HUES64 (cell line): ENCODE measurements at regions not wholly inside any gene's neighbourhood (a gene's known extent, or its start where the extent isn't known, plus 50 kb on each side); places are given as distances from the start of the nearest gene placed in this dataset.
"Not testable (repeated sequence)": the region's sequence is repeated elsewhere in the genome, so short reads cannot be mapped to it uniquely, and the experiment has no call there.

ENCODE experiments used
- H3K27ac ChIP-seq: 2 replicates; pipeline ENCODE4 v1.7.0; 2013; ENCODE audit warnings: low read depth, low read length, inconsistent platforms
- H3K27me3 ChIP-seq: 2 replicates; pipeline ENCODE4 v1.6.1; 2013; ENCODE audit warnings: mild to moderate bottlenecking, low read length; ENCODE audit not compliant: insufficient read depth
- H3K36me3 ChIP-seq: 2 replicates; pipeline ENCODE4 v1.6.1; 2013; ENCODE audit warnings: mild to moderate bottlenecking, low read length; ENCODE audit not compliant: insufficient read depth
- H3K4me1 ChIP-seq: 2 replicates; pipeline ENCODE4 v1.6.1; 2013; ENCODE audit warnings: mild to moderate bottlenecking, low read length, moderate library complexity; ENCODE audit not compliant: insufficient read depth
- H3K4me3 ChIP-seq: 2 replicates; pipeline ENCODE4 v1.5.1; 2013; ENCODE audit warnings: mild to moderate bottlenecking, low read length, moderate library complexity
- H3K9ac ChIP-seq: 2 replicates; pipeline ENCODE4 v1.6.1; 2013; ENCODE audit warnings: mild to moderate bottlenecking, low read depth, low read length
- H3K9me3 ChIP-seq: 2 replicates; pipeline ENCODE4 v1.6.1; 2013; ENCODE audit warnings: low read depth, low read length; ENCODE audit not compliant: insufficient read depth
- WGBS: fragments of 150-250, 120-280 bp; methylation state at CpG from one replicate; pipeline ENCODE4 v1.1.7; 2013; ENCODE audit warnings: missing lambda C conversion rate; 5-methylcytosine and 5-hydroxymethylcytosine counted together

- Histone ChIP-seq H3K9me3 (peaks cover 13% of the 10 kb centered on the region; the same call in 1 of the 2 replicates), H3K27me3 (no peaks in the 10 kb centered on the region), H3K4me1 (no peaks in the 10 kb centered on the region), H3K27ac (no peak overlapping the region), H3K4me3 (no peak overlapping the region), H3K9ac (no peak overlapping the region), H3K36me3 (no peaks in the 10 kb centered on the region)
- 90% methylated on average over 3 of the region's 3 CpGs for WGBS
Observed at GRCh38 chr13:43946281-43946680, 66.6 kb downstream of the LACC1 start.

GRCh38 chr13:43947897-43948458, 68.3 kb downstream of the LACC1 start:
- Histone ChIP-seq H3K9ac (no peak overlapping the region), H3K27ac (no peak overlapping the region), H3K9me3 (peaks cover 13% of the 10 kb centered on the region; the same call in 1 of the 2 replicates), H3K36me3 (no peaks in the 10 kb centered on the region), H3K4me3 (no peak overlapping the region), H3K4me1 (no peaks in the 10 kb centered on the region), H3K27me3 (no peaks in the 10 kb centered on the region)
- 81% methylated on average over 3 of the region's 3 CpGs for WGBS

- WGBS: 90% methylated on average over 2 of the region's 2 CpGs
- Histone ChIP-seq H3K4me1 (0 out of 2 replicates have a peak, but pooled peaks cover 4% of the 10 kb centered on the region), H3K9ac (no peak overlapping the region), H3K27me3 (no peaks in the 10 kb centered on the region), H3K27ac (no peak overlapping the region), H3K9me3 (peaks cover 4% of the 10 kb centered on the region; the same call in 1 of the 2 replicates), H3K4me3 (no peak overlapping the region), H3K36me3 (no peaks in the 10 kb centered on the region)
Observed at GRCh38 chr13:43953370-43953769, 73.7 kb downstream of the LACC1 start.

GRCh38 chr13:43956975-43957374, 77.3 kb downstream of the LACC1 start:
- H3K27ac ChIP-seq, H3K4me3 ChIP-seq, H3K9ac ChIP-seq, H3K36me3 ChIP-seq, H3K9me3 ChIP-seq, H3K27me3 ChIP-seq, H3K4me1 ChIP-seq: not testable (repeated sequence)
- 100% methylated on average over 1 of the region's 1 CpG for WGBS

- Histone ChIP-seq H3K4me1 (peaks cover 5% of the 10 kb centered on the region; the same call in 1 of the 2 replicates), H3K9ac (no peak overlapping the region), H3K9me3 (no peaks in the 10 kb centered on the region), H3K27ac (no peak overlapping the region), H3K4me3 (no peak overlapping the region), H3K36me3 (no peaks in the 10 kb centered on the region), H3K27me3 (no peaks in the 10 kb centered on the region)
- WGBS: 93% methylated on average over 2 of the region's 2 CpGs
Observed at GRCh38 chr13:43959291-43959690, 79.6 kb downstream of the LACC1 start.

GRCh38 chr13:43961909-43962308, 82.2 kb downstream of the LACC1 start:
- Histone ChIP-seq H3K4me3 (no peak overlapping the region), H3K4me1 (peaks cover 5% of the 10 kb centered on the region; the same call in 1 of the 2 replicates), H3K9ac (no peak overlapping the region), H3K27ac (no peak overlapping the region), H3K27me3 (no peaks in the 10 kb centered on the region), H3K36me3 (no peaks in the 10 kb centered on the region), H3K9me3 (no peaks in the 10 kb centered on the region)
- 96% methylated on average over 4 of the region's 4 CpGs for WGBS

GRCh38 chr13:43963726-43964125, 84.0 kb downstream of the LACC1 start:
- H3K9ac ChIP-seq: no peak overlapping the region

GRCh38 chr13:43964698-43965458, 85.2 kb downstream of the LACC1 start:
- no peaks in the 10 kb centered on the region for H3K36me3 ChIP-seq
- H3K27ac ChIP-seq: no peak overlapping the region
- no peaks in the 10 kb centered on the region for H3K27me3 ChIP-seq
- no peak overlapping the region for H3K9ac ChIP-seq
- H3K4me1 ChIP-seq: no peaks in the 10 kb centered on the region
- no peaks in the 10 kb centered on the region for H3K9me3 ChIP-seq
- no peak overlapping the region for H3K4me3 ChIP-seq
- WGBS: 91% methylated on average over 2 of the region's 2 CpGs

More at GRCh38 chr13:43963726-43964125, 84.0 kb downstream of the LACC1 start:
- no peak overlapping the region for H3K4me3 ChIP-seq
- H3K27me3 ChIP-seq: no peaks in the 10 kb centered on the region
- H3K36me3 ChIP-seq: no peaks in the 10 kb centered on the region
- peaks cover 5% of the 10 kb centered on the region; the same call in 1 of the 2 replicates for H3K4me1 ChIP-seq
- no peak overlapping the region for H3K27ac ChIP-seq
- WGBS: 88% methylated on average over 4 of the region's 4 CpGs
- H3K9me3 ChIP-seq: no peaks in the 10 kb centered on the region

GRCh38 chr13:43965459-43965845, 85.7 kb downstream of the LACC1 start:
- no peak overlapping the region for H3K9ac ChIP-seq
- no peak overlapping the region for H3K27ac ChIP-seq
- no peak overlapping the region for H3K4me3 ChIP-seq
- WGBS: 97% methylated on average over 8 of the region's 8 CpGs
- no peaks in the 10 kb centered on the region for H3K9me3 ChIP-seq
- no peaks in the 10 kb centered on the region for H3K27me3 ChIP-seq
- H3K4me1 ChIP-seq: no peaks in the 10 kb centered on the region
- H3K36me3 ChIP-seq: no peaks in the 10 kb centered on the region

GRCh38 chr13:43968251-43968942, 88.7 kb downstream of the LACC1 start:
- H3K27ac ChIP-seq, H3K36me3 ChIP-seq, H3K9me3 ChIP-seq, H3K9ac ChIP-seq, H3K4me3 ChIP-seq, H3K4me1 ChIP-seq, H3K27me3 ChIP-seq: not testable (repeated sequence)
- 88% methylated on average over 63 of the region's 63 CpGs for WGBS

- WGBS: 92% methylated on average over 33 of the region's 33 CpGs
Observed at GRCh38 chr13:43968943-43969690, 89.4 kb downstream of the LACC1 start.

More at GRCh38 chr13:43968943-43969690, 89.4 kb downstream of the LACC1 start:
- not testable (repeated sequence) for H3K4me3 ChIP-seq, H3K4me1 ChIP-seq, H3K9me3 ChIP-seq, H3K9ac ChIP-seq, H3K27ac ChIP-seq, H3K27me3 ChIP-seq, H3K36me3 ChIP-seq
